CD14-positive monocyte (primary cell): ENCODE measurements at regions not wholly inside any gene's neighbourhood (a gene's known extent, or its start where the extent isn't known, plus 50 kb on each side); places are given as distances from the start of the nearest gene placed in this dataset.

Experiments used
- DNase-seq, 3 donors: peaks; one replicate each; pipeline ENCODE4 v3.0.0-alpha.2; 2011 to 2022
- H2AFZ ChIP-seq: 2 replicates; pipeline ENCODE4 v1.6.0; 2012; ENCODE audit warnings: mild to moderate bottlenecking, low read depth, low read length, inconsistent platforms; ENCODE audit not compliant: insufficient read depth, poor library complexity, severe bottlenecking
- H3K27ac ChIP-seq, 2 donors: 1 replicate in 1 of 2; 2 replicates in 1 of 2; pipeline ENCODE4 v1.5.1; 2012 to 2013; ENCODE audit warnings: low read length in 2 of 2, control low read depth in 1 of 2, inconsistent platforms in 1 of 2, low read depth in 1 of 2, mild to moderate bottlenecking in 1 of 2
- H3K27me3 ChIP-seq, 2 donors: one replicate each; pipeline versions ENCODE4 v1.6.0 to v1.6.1; 2011 to 2013; ENCODE audit warnings: low read length in 2 of 2; ENCODE audit not compliant: control insufficient read depth in 2 of 2, insufficient read depth in 2 of 2
- H3K36me3 ChIP-seq, 2 donors: replicated peaks in 1 of 2; 1 replicate in 1 of 2; 2 replicates in 1 of 2; pipeline versions ENCODE4 v1.5.1 to v1.6.1; 2012 to 2013; ENCODE audit warnings: low read length in 2 of 2, control low read depth in 1 of 2, inconsistent platforms in 1 of 2, mild to moderate bottlenecking in 1 of 2; ENCODE audit not compliant: insufficient read depth in 2 of 2, control insufficient read depth in 1 of 2
- H3K4me1 ChIP-seq, 2 donors: 1 replicate in 1 of 2; 2 replicates in 1 of 2; pipeline versions ENCODE4 v1.5.1 to v1.6.1; 2012 to 2013; ENCODE audit warnings: low read length in 2 of 2, control low read depth in 1 of 2, inconsistent platforms in 1 of 2, mild to moderate bottlenecking in 1 of 2, moderate library complexity in 1 of 2; ENCODE audit not compliant: insufficient read depth in 2 of 2, control insufficient read depth in 1 of 2
- H3K4me2 ChIP-seq: replicated peaks from 2 replicates; pipeline ENCODE3; 2012; ENCODE audit warnings: low read length, moderate library complexity, mild to moderate bottlenecking; ENCODE audit not compliant: poor library complexity, severe bottlenecking; ENCODE audit errors: extremely low read depth
- H3K4me3 ChIP-seq, 3 experiments: fragments of 200-600 bp in 1 of 3; sonication (generic) in 1 of 3; replicated peaks in 1 of 3; 1 replicate in 2 of 3; 2 replicates in 1 of 3; pipeline ENCODE4 v1.5.1; 2011 to 2013; ENCODE audit warnings: low read length in 3 of 3, mild to moderate bottlenecking in 3 of 3, control low read depth in 2 of 3, low read depth in 2 of 3, inconsistent platforms in 1 of 3, moderate library complexity in 1 of 3
- H3K79me2 ChIP-seq: 2 replicates; pipeline ENCODE4 v1.6.0; 2012; ENCODE audit warnings: mild to moderate bottlenecking, control low read depth, inconsistent platforms, low read length, moderate library complexity; ENCODE audit not compliant: insufficient read depth
- H3K9ac ChIP-seq: 2 replicates; pipeline ENCODE4 v1.6.0; 2017; ENCODE audit warnings: low read length, mild to moderate bottlenecking; ENCODE audit not compliant: insufficient read depth, poor library complexity, severe bottlenecking
- H3K9me3 ChIP-seq, 2 donors: replicated peaks in 1 of 2; 1 replicate in 1 of 2; 2 replicates in 1 of 2; pipeline versions ENCODE4 v1.5.1 to v1.6.1; 2012 to 2013; ENCODE audit warnings: low read length in 2 of 2, control low read depth in 1 of 2; ENCODE audit not compliant: control insufficient read depth in 1 of 2, insufficient read depth in 1 of 2
- H4K20me1 ChIP-seq: 2 replicates; pipeline ENCODE4 v1.6.0; 2012; ENCODE audit warnings: mild to moderate bottlenecking, low read length, control low read depth, moderate library complexity; ENCODE audit not compliant: insufficient read depth
- H3K27ac Mint-ChIP-seq, 7 donors: one replicate each; pipeline ENCODE4 v1.8.0; 2020; ENCODE audit warnings: mild to moderate bottlenecking in 7 of 7, mixed read lengths in 7 of 7, moderate library complexity in 6 of 7, inconsistent platforms in 2 of 7
- H3K27me3 Mint-ChIP-seq, 3 donors: one replicate each; pipeline ENCODE4 v1.8.0; 2021 to 2022; ENCODE audit warnings: low read depth in 3 of 3, mild to moderate bottlenecking in 3 of 3, mixed read lengths in 3 of 3, moderate library complexity in 3 of 3, inconsistent platforms in 1 of 3
- H3K36me3 Mint-ChIP-seq, 2 donors: one replicate each; pipeline ENCODE4 v1.8.0; 2020; ENCODE audit warnings: mixed read lengths in 2 of 2, inconsistent platforms in 1 of 2, mild to moderate bottlenecking in 1 of 2
- H3K4me1 Mint-ChIP-seq: one replicate; pipeline ENCODE4 v1.8.0; 2020; ENCODE audit warnings: mild to moderate bottlenecking, mixed read lengths
- H3K4me3 Mint-ChIP-seq, 2 donors: one replicate each; pipeline ENCODE4 v1.8.0; 2020; ENCODE audit warnings: mild to moderate bottlenecking in 2 of 2, mixed read lengths in 2 of 2, moderate library complexity in 1 of 2
- H3K9me3 Mint-ChIP-seq, 7 donors: one replicate each; pipeline ENCODE4 v1.8.0; 2020 to 2022; ENCODE audit warnings: mixed read lengths in 7 of 7, mild to moderate bottlenecking in 6 of 7, moderate library complexity in 6 of 7, inconsistent platforms in 2 of 7
- WGBS: methylation state at CpG from one replicate; pipeline ENCODE4 v1.1.5; 2013; ENCODE audit warnings: missing lambda C conversion rate; ENCODE audit not compliant: insufficient coverage; 5-methylcytosine and 5-hydroxymethylcytosine counted together
- intact Hi-C, 2 donors: fragments of 100-400 bp; cut with micrococcal nuclease; formaldehyde crosslinking; loops; one replicate each; pipeline versions ENCODE4 v1.15.0 to v1.15.1; 2023
- TF ChIP-seq, protein P1 (sequence below): fragments of 200-600 bp; IDR thresholded peaks from one replicate; pipeline ENCODE4 v1.8.0; 2022; ENCODE audit warnings: antibody characterized with exemption, mild to moderate bottlenecking

DNA sequence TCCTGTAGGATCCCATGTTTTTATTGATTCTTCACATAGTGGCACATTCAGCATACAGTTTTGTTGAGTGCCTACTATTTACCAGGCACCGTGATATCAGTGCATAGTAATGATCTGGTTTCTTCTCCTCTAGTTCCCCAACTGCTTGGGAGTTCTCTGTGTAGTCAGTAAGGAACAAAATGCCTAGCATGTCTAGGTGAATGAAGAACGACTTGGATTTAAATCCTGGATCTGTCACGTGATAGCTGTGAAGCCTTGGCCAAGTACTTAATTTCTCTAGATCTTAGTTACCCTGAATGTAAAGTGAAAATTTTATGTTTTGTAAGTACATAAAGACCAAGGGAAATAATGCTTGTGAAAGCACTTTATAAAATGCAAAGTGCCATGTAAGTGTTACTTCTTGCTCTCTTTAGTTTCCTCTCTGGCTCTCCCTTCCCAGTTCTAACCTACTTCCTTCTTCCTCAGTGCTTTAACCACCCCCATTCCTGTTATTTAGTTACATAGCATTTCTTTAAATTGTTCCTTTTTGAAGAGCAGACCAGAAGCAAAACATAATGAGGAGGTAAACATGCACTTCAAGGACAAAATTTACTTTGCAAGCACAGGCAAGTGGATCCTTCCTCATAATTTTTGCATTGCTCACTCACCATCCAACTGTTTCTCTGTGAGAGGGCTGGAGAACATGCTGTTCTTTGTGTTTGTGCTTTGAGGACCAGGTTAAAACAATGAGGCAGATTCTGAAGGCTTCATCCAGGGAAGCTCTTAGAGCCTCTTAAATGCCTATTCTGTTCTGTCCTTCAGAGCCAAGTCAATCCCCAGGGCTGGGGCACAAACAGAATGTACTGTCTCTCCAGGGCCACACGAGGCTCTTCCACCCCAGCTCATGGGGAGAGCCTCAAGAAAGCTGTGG lies 353.9 kb upstream of the TENM4 start:
- Histone ChIP-seq H3K79me2 (no peaks in the 10 kb centered on the region), H3K27ac (no peak overlapping the region), H3K9me3 (no peaks in the 10 kb centered on the region), H3K27me3 (no peaks in the 10 kb centered on the region), H3K4me3 (no peak overlapping the region), H3K9ac (no peak overlapping the region), H3K36me3 (no peaks in the 10 kb centered on the region), H3K4me1 (no peaks in the 10 kb centered on the region), H2AFZ (no peak overlapping the region), H4K20me1 (no peaks in the 10 kb centered on the region), H3K4me2 (no peak overlapping the region)
- WGBS: 56% methylated on average over 3 of the region's 4 CpGs
- no peak overlapping the region for H3K4me3 Mint-ChIP-seq
- intact Hi-C loops: no loop called here
- no peaks in the 10 kb centered on the region for H3K27me3 Mint-ChIP-seq
- DNase-seq: no peak
- H3K36me3 Mint-ChIP-seq: no peaks in the 10 kb centered on the region
- H3K27ac Mint-ChIP-seq: no peak overlapping the region
- TF ChIP-seq, protein P1, sequence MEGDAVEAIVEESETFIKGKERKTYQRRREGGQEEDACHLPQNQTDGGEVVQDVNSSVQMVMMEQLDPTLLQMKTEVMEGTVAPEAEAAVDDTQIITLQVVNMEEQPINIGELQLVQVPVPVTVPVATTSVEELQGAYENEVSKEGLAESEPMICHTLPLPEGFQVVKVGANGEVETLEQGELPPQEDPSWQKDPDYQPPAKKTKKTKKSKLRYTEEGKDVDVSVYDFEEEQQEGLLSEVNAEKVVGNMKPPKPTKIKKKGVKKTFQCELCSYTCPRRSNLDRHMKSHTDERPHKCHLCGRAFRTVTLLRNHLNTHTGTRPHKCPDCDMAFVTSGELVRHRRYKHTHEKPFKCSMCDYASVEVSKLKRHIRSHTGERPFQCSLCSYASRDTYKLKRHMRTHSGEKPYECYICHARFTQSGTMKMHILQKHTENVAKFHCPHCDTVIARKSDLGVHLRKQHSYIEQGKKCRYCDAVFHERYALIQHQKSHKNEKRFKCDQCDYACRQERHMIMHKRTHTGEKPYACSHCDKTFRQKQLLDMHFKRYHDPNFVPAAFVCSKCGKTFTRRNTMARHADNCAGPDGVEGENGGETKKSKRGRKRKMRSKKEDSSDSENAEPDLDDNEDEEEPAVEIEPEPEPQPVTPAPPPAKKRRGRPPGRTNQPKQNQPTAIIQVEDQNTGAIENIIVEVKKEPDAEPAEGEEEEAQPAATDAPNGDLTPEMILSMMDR: no peak
- peaks cover under 1 to 13% (median 4%) of the 10 kb centered on the region in 7 donors for H3K9me3 Mint-ChIP-seq
- no peaks in the 10 kb centered on the region for H3K4me1 Mint-ChIP-seq

DNA sequence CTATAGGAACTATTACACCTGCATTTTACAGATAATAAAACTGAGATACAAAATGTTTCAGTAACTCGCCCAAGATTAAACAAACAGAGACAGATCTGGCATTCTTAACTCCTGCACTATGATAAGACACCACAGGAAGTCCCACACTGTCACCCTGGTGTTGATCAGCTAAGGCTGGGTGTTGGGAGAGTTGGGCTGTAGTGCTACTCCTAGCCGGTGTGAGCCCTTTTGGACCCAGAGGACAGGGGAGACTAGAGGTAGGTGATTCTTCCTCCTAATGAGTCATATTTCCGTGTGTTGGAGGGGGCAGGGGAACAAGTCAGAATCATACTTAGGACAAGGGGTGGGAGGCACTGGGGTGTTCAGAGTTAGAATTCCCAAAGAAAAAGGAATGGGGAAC lies 353.2 kb upstream of the TENM4 start:
- no peak overlapping the region for H2AFZ ChIP-seq
- H3K4me1 ChIP-seq: no peaks in the 10 kb centered on the region
- H3K27ac Mint-ChIP-seq: no peak overlapping the region
- H3K4me3 Mint-ChIP-seq: no peak overlapping the region
- TF ChIP-seq, protein P1: no peak
- H3K9ac ChIP-seq: no peak overlapping the region
- no peak overlapping the region for H3K4me2 ChIP-seq
- no peaks in the 10 kb centered on the region for H3K36me3 ChIP-seq
- no peaks in the 10 kb centered on the region for H3K27me3 ChIP-seq
- no peaks in the 10 kb centered on the region for H4K20me1 ChIP-seq
- no peaks in the 10 kb centered on the region for H3K9me3 ChIP-seq
- no peaks in the 10 kb centered on the region for H3K4me1 Mint-ChIP-seq
- no peak overlapping the region for H3K4me3 ChIP-seq
- H3K36me3 Mint-ChIP-seq: no peaks in the 10 kb centered on the region
- H3K27me3 Mint-ChIP-seq: no peaks in the 10 kb centered on the region
- H3K9me3 Mint-ChIP-seq: peaks cover 0 to 13% (median 4%) of the 10 kb centered on the region in 7 donors
- intact Hi-C loops: no loop called here
- H3K27ac ChIP-seq: no peak overlapping the region
- WGBS: 100% methylated on average over 1 of the region's 3 CpGs
- DNase-seq: no peak
- no peaks in the 10 kb centered on the region for H3K79me2 ChIP-seq
